ENCODE measurements at regions not wholly inside any gene's neighbourhood (a gene's known extent, or its start where the extent isn't known, plus 50 kb on each side); places are given as distances from the start of the nearest gene placed in this dataset.

- TF ChIP-seq POLR2A (IDR thresholded peaks at IDR 0.05), result no peak
- TF ChIP-seq CTCF (IDR thresholded peaks at IDR 0.05 in 4 of 5, conservative IDR thresholded peaks at IDR 0.05 in 1 of 5), result no peak
Measured at GRCh38 chr2:23028106-23028505, 356.9 kb upstream of the KLHL29 start.

All from gastrocnemius medialis (tissue), 4 donors.